H1 (cell line): ENCODE measurements at regions not wholly inside any gene's neighbourhood (a gene's known extent, or its start where the extent isn't known, plus 50 kb on each side); places are given as distances from the start of the nearest gene placed in this dataset.

Experiments used
- CTCF ChIA-PET: fragments of 300-600 bp; sonication (Branson Sonifier 250); formaldehyde crosslinking; loops from one replicate; lab custom pipeline; 2021; ENCODE audit not compliant: partially characterized antibody; lab: Charles Lee
- POLR2A ChIA-PET: fragments of 300-600 bp; sonication (Branson Sonifier 250); formaldehyde crosslinking; loops from one replicate; lab custom pipeline; 2021; ENCODE audit warnings: inconsistent platforms; ENCODE audit not compliant: partially characterized antibody; lab: Charles Lee
- DNase-seq, 2 experiments: peaks; one replicate each; pipeline versions ENCODE4 v3.0.0 to v3.0.0-alpha.2; 2010 to 2022; ENCODE audit warnings: low spot score in 2 of 2, low read depth in 1 of 2, mixed read lengths in 1 of 2
- FAIRE-seq: peaks from 2 replicates; lab custom pipeline; 2011; peaks lifted over from hg19 to GRCh38; lab: Jason Lieb, UNC
- H2AFZ ChIP-seq: 2 replicates; pipeline ENCODE4 v1.8.1; 2012; ENCODE audit warnings: low read length, inconsistent platforms
- H2AK5ac ChIP-seq: 2 replicates; pipeline ENCODE4 v1.6.1; 2013; ENCODE audit warnings: low read depth, low read length
- H2BK120ac ChIP-seq: replicated peaks from 2 replicates; pipeline ENCODE3; 2013; ENCODE audit warnings: low read depth, low read length, inconsistent platforms
- H2BK12ac ChIP-seq: 2 replicates; pipeline ENCODE4 v1.6.1; 2013; ENCODE audit warnings: low read depth, low read length
- H2BK15ac ChIP-seq: 2 replicates; pipeline ENCODE4 v1.6.1; 2013; ENCODE audit warnings: low read length
- H2BK20ac ChIP-seq: 2 replicates; pipeline ENCODE4 v1.6.1; 2013; ENCODE audit warnings: low read length
- H2BK5ac ChIP-seq: 2 replicates; pipeline ENCODE4 v1.6.1; 2013; ENCODE audit warnings: low read depth, low read length
- H3K14ac ChIP-seq: 2 replicates; pipeline ENCODE4 v1.6.1; 2013; ENCODE audit warnings: inconsistent platforms; ENCODE audit not compliant: insufficient read length
- H3K18ac ChIP-seq: 2 replicates; pipeline ENCODE4 v1.6.1; 2013; ENCODE audit warnings: low read length; ENCODE audit errors: extremely low read depth
- H3K23ac ChIP-seq: 2 replicates; pipeline ENCODE4 v1.6.1; 2013; ENCODE audit warnings: inconsistent platforms; ENCODE audit not compliant: insufficient read length
- H3K23me2 ChIP-seq: 2 replicates; pipeline ENCODE4 v1.6.1; 2013; ENCODE audit warnings: low read depth, low read length
- H3K27ac ChIP-seq: 2 replicates; pipeline ENCODE4 v1.6.1; 2011; ENCODE audit warnings: low read depth, low read length, inconsistent platforms
- H3K27me3 ChIP-seq, 4 experiments: replicated peaks in 1 of 4; 1 replicate in 1 of 4; 2 replicates in 3 of 4; pipeline versions ENCODE4 v1.6.1 to v1.8.1; 2011 to 2013; ENCODE audit warnings: low read length in 3 of 4, mild to moderate bottlenecking in 3 of 4, inconsistent platforms in 2 of 4, mixed read lengths in 2 of 4, moderate library complexity in 1 of 4; ENCODE audit not compliant: control insufficient read depth in 3 of 4, insufficient read depth in 3 of 4; ENCODE audit errors: extremely low read depth in 1 of 4
- H3K36me3 ChIP-seq, 4 experiments: 2 replicates each; pipeline versions ENCODE4 v1.6.1 to v1.8.1; 2011 to 2013; ENCODE audit warnings: mild to moderate bottlenecking in 4 of 4, low read length in 3 of 4, moderate library complexity in 2 of 4, control low read depth in 1 of 4, inconsistent platforms in 1 of 4; ENCODE audit not compliant: insufficient read depth in 4 of 4, control insufficient read depth in 2 of 4
- H3K4ac ChIP-seq: replicated peaks from 2 replicates; pipeline ENCODE3; 2013; ENCODE audit warnings: low read length, low read depth, mixed read lengths, inconsistent platforms; ENCODE audit not compliant: insufficient read length
- H3K4me1 ChIP-seq, 4 experiments: replicated peaks in 1 of 4; 1 replicate in 1 of 4; 2 replicates in 3 of 4; pipeline versions ENCODE4 v1.6.1 to v1.8.1; 2011 to 2013; ENCODE audit warnings: low read length in 3 of 4, inconsistent platforms in 2 of 4, mixed read lengths in 1 of 4; ENCODE audit not compliant: insufficient read depth in 4 of 4, control insufficient read depth in 3 of 4
- H3K4me2 ChIP-seq, 2 experiments: 2 replicates each; pipeline versions ENCODE4 v1.6.1 to v1.8.1; 2011 to 2013; ENCODE audit warnings: low read depth in 2 of 2, low read length in 2 of 2, control low read depth in 1 of 2, inconsistent platforms in 1 of 2, mild to moderate bottlenecking in 1 of 2; ENCODE audit not compliant: insufficient read depth in 1 of 2
- H3K4me3 ChIP-seq, 4 experiments: fragments of 200-600, 300-600 bp in 1 of 4; sonication (generic), shearing (Covaris generic), sonication (Bioruptor Twin) in 1 of 4; 2 replicates each; pipeline versions ENCODE4 v1.5.1 to v1.8.1; 2011 to 2016; ENCODE audit warnings: low read length in 4 of 4, low read depth in 3 of 4, control low read depth in 2 of 4, inconsistent platforms in 2 of 4, mild to moderate bottlenecking in 2 of 4, mixed read lengths in 1 of 4, moderate library complexity in 1 of 4; ENCODE audit not compliant: insufficient read depth in 2 of 4; ENCODE audit errors: extremely low read depth in 1 of 4
- H3K56ac ChIP-seq: replicated peaks from 2 replicates; pipeline ENCODE3; 2013; ENCODE audit warnings: low read depth, mild to moderate bottlenecking, mixed read lengths, low read length, inconsistent platforms; ENCODE audit not compliant: insufficient read length
- H3K79me1 ChIP-seq: 2 replicates; pipeline ENCODE4 v1.6.1; 2013; ENCODE audit warnings: low read depth, low read length, control low read depth
- H3K79me2 ChIP-seq, 2 experiments: 2 replicates each; pipeline versions ENCODE4 v1.6.1 to v1.8.1; 2012 to 2013; ENCODE audit warnings: low read length in 2 of 2, mild to moderate bottlenecking in 2 of 2, inconsistent platforms in 1 of 2; ENCODE audit not compliant: insufficient read depth in 2 of 2, control insufficient read depth in 1 of 2
- H3K9ac ChIP-seq, 4 experiments: replicated peaks in 1 of 4; 1 replicate in 1 of 4; 2 replicates in 3 of 4; pipeline versions ENCODE4 v1.6.1 to v1.8.1; 2011 to 2013; ENCODE audit warnings: low read depth in 3 of 4, low read length in 3 of 4, control low read depth in 2 of 4, mild to moderate bottlenecking in 2 of 4, moderate library complexity in 2 of 4, inconsistent platforms in 1 of 4; ENCODE audit errors: extremely low read depth in 1 of 4
- H3K9me3 ChIP-seq, 2 experiments: 2 replicates each; pipeline versions ENCODE4 v1.6.1 to v1.8.1; 2012 to 2013; ENCODE audit warnings: mild to moderate bottlenecking in 2 of 2, moderate library complexity in 2 of 2, control low read depth in 1 of 2, inconsistent platforms in 1 of 2, low read depth in 1 of 2, low read length in 1 of 2, mixed read lengths in 1 of 2; ENCODE audit not compliant: insufficient read depth in 2 of 2
- H4K20me1 ChIP-seq, 2 experiments: replicated peaks in 1 of 2; 2 replicates each; pipeline versions ENCODE3 to v1.8.1; 2011 to 2013; ENCODE audit warnings: inconsistent platforms in 2 of 2, low read length in 2 of 2, mild to moderate bottlenecking in 1 of 2; ENCODE audit not compliant: insufficient read depth in 2 of 2, control insufficient read depth in 1 of 2
- H4K5ac ChIP-seq: 2 replicates; pipeline ENCODE4 v1.6.1; 2013; ENCODE audit warnings: low read length, low read depth, mixed read lengths, inconsistent platforms; ENCODE audit not compliant: insufficient read length
- H4K8ac ChIP-seq: 2 replicates; pipeline ENCODE4 v1.8.0; 2013; ENCODE audit warnings: mild to moderate bottlenecking, moderate library complexity, low read length, inconsistent platforms; ENCODE audit not compliant: insufficient read depth; ENCODE audit errors: extremely low read depth
- H4K91ac ChIP-seq: replicated peaks from 2 replicates; pipeline ENCODE3; 2013; ENCODE audit warnings: low read length, mixed read lengths, inconsistent platforms; ENCODE audit not compliant: insufficient read length
- BRCA1 ChIP-seq: IDR thresholded peaks from 2 replicates; pipeline ENCODE4 v1.6.1; 2012; ENCODE audit warnings: low read depth, low read length, improper control_type of control experiment
- CTBP2 ChIP-seq: IDR thresholded peaks from 2 replicates; pipeline ENCODE4 v1.7.0; 2011; ENCODE audit warnings: borderline replicate concordance, mild to moderate bottlenecking, moderate library complexity, mixed read lengths, low read length; ENCODE audit not compliant: insufficient read depth, insufficient read length
- EGR1 ChIP-seq: IDR thresholded peaks from 2 replicates; pipeline ENCODE4 v1.6.1; 2011; ENCODE audit warnings: low read depth, low read length, borderline replicate concordance
- EP300 ChIP-seq, 2 experiments: IDR thresholded peaks; 1 replicate in 1 of 2; 2 replicates in 1 of 2; pipeline ENCODE4 v1.6.1; 2011 to 2012; ENCODE audit warnings: low read depth in 2 of 2, low read length in 2 of 2, mild to moderate bottlenecking in 2 of 2, borderline replicate concordance in 1 of 2, inconsistent platforms in 1 of 2, moderate library complexity in 1 of 2
- KDM1A ChIP-seq: fragments of 200-600, 300-600 bp; sonication (generic); IDR thresholded peaks from 2 replicates; pipeline ENCODE4 v1.7.1; 2016; ENCODE audit warnings: mild to moderate bottlenecking, low read length, borderline replicate concordance
- NANOG ChIP-seq: IDR thresholded peaks from 2 replicates; pipeline ENCODE4 v1.6.1; 2011; ENCODE audit warnings: low read length, low read depth, mild to moderate bottlenecking, inconsistent platforms; ENCODE audit not compliant: insufficient read depth, poor library complexity, severe bottlenecking
- RXRA ChIP-seq: IDR thresholded peaks from 2 replicates; pipeline ENCODE4 v1.6.1; 2011; ENCODE audit warnings: low read depth, mild to moderate bottlenecking, low read length, moderate library complexity; ENCODE audit not compliant: insufficient read depth
- SP1 ChIP-seq: IDR thresholded peaks from 2 replicates; pipeline ENCODE4 v1.6.1; 2011; ENCODE audit warnings: low read depth, low read length
- YY1 ChIP-seq: IDR thresholded peaks from 2 replicates; pipeline ENCODE4 v1.6.1; 2011; ENCODE audit warnings: low read depth, mild to moderate bottlenecking, low read length
- WGBS, 2 experiments: shearing (Covaris generic) in 1 of 2; methylation state at CpG; one replicate each; pipeline versions ENCODE4 v1.1.6 to v1.1.7; 2013 to 2015; ENCODE audit warnings: low lambda C conversion rate in 2 of 2, mixed read lengths in 2 of 2, inconsistent platforms in 1 of 2, low coverage in 1 of 2, missing lambda C conversion rate in 1 of 2; ENCODE audit not compliant: insufficient replicate concordance in 2 of 2, insufficient coverage in 1 of 2, insufficient read length in 1 of 2; ENCODE audit errors: extremely low coverage in 1 of 2, missing lambda C conversion rate in 1 of 2; 5-methylcytosine and 5-hydroxymethylcytosine counted together
- TF ChIP-seq, protein P1 (sequence below): IDR thresholded peaks from 2 replicates; pipeline ENCODE4 v1.6.1; 2012; ENCODE audit warnings: inconsistent platforms

DNA sequence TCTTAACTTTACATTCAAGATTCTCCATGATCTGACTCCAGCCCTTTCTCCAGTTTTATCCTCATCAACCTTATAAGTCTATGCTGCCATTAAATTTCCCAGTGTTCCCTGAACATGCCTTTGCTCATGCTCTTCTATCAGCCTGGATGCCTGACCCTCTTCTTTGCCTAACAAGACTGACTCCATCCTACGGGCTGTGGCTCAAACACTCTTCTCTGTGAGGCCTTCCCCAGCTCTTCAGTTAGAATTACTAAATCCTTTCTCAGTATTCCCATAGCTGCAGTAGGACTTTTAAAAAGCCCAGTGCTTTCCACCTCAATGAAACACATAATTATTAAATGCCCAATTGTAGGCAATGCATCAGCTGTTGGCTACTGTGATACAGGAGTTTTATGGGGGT lies 76.5 kb upstream of the GNG12 start:
- Histone ChIP-seq H4K20me1 (no peaks in the 10 kb centered on the region), H2BK120ac (no peak overlapping the region), H3K79me2 (no peaks in the 10 kb centered on the region), H2BK12ac (no peak overlapping the region), H3K18ac (no peak overlapping the region), H3K9ac (no peak overlapping the region), H3K36me3 (no peaks in the 10 kb centered on the region), H4K5ac (no peak overlapping the region), H2BK20ac (no peak overlapping the region), H3K4me3 (no peak overlapping the region), H2AK5ac (no peak overlapping the region), H3K27ac (no peak overlapping the region), H2BK15ac (no peak overlapping the region), H3K56ac (no peak overlapping the region), H3K4ac (no peak overlapping the region), H3K9me3 (no peaks in the 10 kb centered on the region), H3K79me1 (no peaks in the 10 kb centered on the region), H4K91ac (no peak overlapping the region), H3K23me2 (no peaks in the 10 kb centered on the region), H2AFZ (no peak overlapping the region), H3K27me3 (no peaks in the 10 kb centered on the region; a peak in 1 of 7 replicates), H3K4me2 (no peak overlapping the region), H3K14ac (no peak overlapping the region), H3K4me1 (no peaks in the 10 kb centered on the region), H2BK5ac (no peak overlapping the region), H3K23ac (no peak overlapping the region), H4K8ac (no peak overlapping the region)
- no peak for DNase-seq
- no peak for FAIRE-seq
- TF ChIP-seq YY1 = no peak
- no peak for TF ChIP-seq RXRA
- TF ChIP-seq, protein P1, sequence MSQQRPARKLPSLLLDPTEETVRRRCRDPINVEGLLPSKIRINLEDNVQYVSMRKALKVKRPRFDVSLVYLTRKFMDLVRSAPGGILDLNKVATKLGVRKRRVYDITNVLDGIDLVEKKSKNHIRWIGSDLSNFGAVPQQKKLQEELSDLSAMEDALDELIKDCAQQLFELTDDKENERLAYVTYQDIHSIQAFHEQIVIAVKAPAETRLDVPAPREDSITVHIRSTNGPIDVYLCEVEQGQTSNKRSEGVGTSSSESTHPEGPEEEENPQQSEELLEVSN = no peak
- TF ChIP-seq BRCA1 = no peak
- TF ChIP-seq EGR1 = no peak
- TF ChIP-seq EP300 (IDR thresholded peaks at IDR 0.05; ENCODE audit: borderline replicate concordance in 1 of 2, low read depth in 2 of 2, low read length in 2 of 2) = no peak
- no peak for TF ChIP-seq NANOG
- TF ChIP-seq KDM1A = no peak
- TF ChIP-seq CTBP2 = no peak
- TF ChIP-seq SP1 = no peak
- ChIA-PET POLR2A (no interaction called here), CTCF (interaction anchor here (1.4 to 1.6 kb wide), 2 partner anchors 12 to 59 kb away, joined by 3 to 4 read pairs; no protein-coding TSS in a partner anchor)
- WGBS, 2 experiments = 94% methylated on average over 1 of the region's 1 CpG; no CpG with 5 or more reads in 1 of the 2 experiments
